ENCODE measurements at regions not wholly inside any gene's neighbourhood (a gene's known extent, or its start where the extent isn't known, plus 50 kb on each side); places are given as distances from the start of the nearest gene placed in this dataset.
"Not testable (repeated sequence)": the region's sequence is repeated elsewhere in the genome, so short reads cannot be mapped to it uniquely, and the experiment has no call there.

- no peak for TF ChIP-seq SPI1 (IDR thresholded peaks at IDR 0.05; ENCODE audit: borderline replicate concordance, low read depth)
- TF ChIP-seq GABPA (IDR thresholded peaks at IDR 0.05; ENCODE audit: low read depth) = no peak
- TF ChIP-seq POLR2AphosphoS5 (IDR thresholded peaks at IDR 0.05; ENCODE audit: low read depth) = no peak
- TF ChIP-seq REST (IDR thresholded peaks at IDR 0.05; ENCODE audit: insufficient replicate concordance, low read depth) = no peak
- no peak for TF ChIP-seq CTCF (IDR thresholded peaks at IDR 0.05; ENCODE audit: insufficient read depth, low read length)
- DNase-seq (ENCODE audit: low read depth in 1 of 2, low spot score in 1 of 2) = no peak
These were observed 334.9 kb downstream of the RFPL4B start for GRCh38 chr6:112682071-112682470.

GRCh38 chr6:112683106-112683505 lies 336.0 kb downstream of the RFPL4B start:
- H3K27me3 ChIP-seq (ENCODE audit: insufficient read depth, poor library complexity, severe bottlenecking) = no peaks in the 10 kb centered on the region
- TF ChIP-seq REST (IDR thresholded peaks at IDR 0.05; ENCODE audit: insufficient replicate concordance, low read depth) (no peak), CTCF (IDR thresholded peaks at IDR 0.05; ENCODE audit: insufficient read depth, low read length) (no peak), SPI1 (IDR thresholded peaks at IDR 0.05; ENCODE audit: borderline replicate concordance, low read depth) (no peak), GABPA (IDR thresholded peaks at IDR 0.05; ENCODE audit: low read depth) (no peak), POLR2AphosphoS5 (IDR thresholded peaks at IDR 0.05; ENCODE audit: low read depth) (no peak)
- no peak overlapping the region for H3K4me3 ChIP-seq (replicated peaks; ENCODE audit: insufficient read depth, low read length)
- DNase-seq (ENCODE audit: low read depth in 1 of 2, low spot score in 1 of 2) = no peak
- H3K27ac ChIP-seq (replicated peaks) = no peak overlapping the region

More at GRCh38 chr6:112682071-112682470, 334.9 kb downstream of the RFPL4B start:
- Histone ChIP-seq H3K4me3 (replicated peaks; ENCODE audit: insufficient read depth, low read length) (no peak overlapping the region), H3K27ac (replicated peaks) (no peak overlapping the region), H3K27me3 (ENCODE audit: insufficient read depth, poor library complexity, severe bottlenecking) (no peaks in the 10 kb centered on the region)

GRCh38 chr6:112683926-112684325 lies 336.8 kb downstream of the RFPL4B start:
- Histone ChIP-seq H3K4me3 (replicated peaks; ENCODE audit: insufficient read depth, low read length) (no peak overlapping the region), H3K27ac (replicated peaks) (no peak overlapping the region), H3K27me3 (ENCODE audit: insufficient read depth, poor library complexity, severe bottlenecking) (no peaks in the 10 kb centered on the region)
- TF ChIP-seq GABPA (IDR thresholded peaks at IDR 0.05; ENCODE audit: low read depth) (no peak), CTCF (IDR thresholded peaks at IDR 0.05; ENCODE audit: insufficient read depth, low read length) (no peak), SPI1 (IDR thresholded peaks at IDR 0.05; ENCODE audit: borderline replicate concordance, low read depth) (no peak), REST (IDR thresholded peaks at IDR 0.05; ENCODE audit: insufficient replicate concordance, low read depth) (no peak), POLR2AphosphoS5 (IDR thresholded peaks at IDR 0.05; ENCODE audit: low read depth) (no peak)
- no peak for DNase-seq (ENCODE audit: low read depth in 1 of 2, low spot score in 1 of 2)

- not testable (repeated sequence) for DNase-seq (ENCODE audit: low read depth in 1 of 2, low spot score in 1 of 2); H3K27me3 ChIP-seq (ENCODE audit: insufficient read depth, poor library complexity, severe bottlenecking); H3K4me3 ChIP-seq (replicated peaks; ENCODE audit: insufficient read depth, low read length); H3K27ac ChIP-seq (replicated peaks)
These were observed 338.5 kb downstream of the RFPL4B start for GRCh38 chr6:112685521-112686220.

GRCh38 chr6:112688487-112689165 lies 341.5 kb downstream of the RFPL4B start:
- H3K27ac ChIP-seq (replicated peaks); DNase-seq (ENCODE audit: low read depth in 1 of 2, low spot score in 1 of 2); H3K4me3 ChIP-seq (replicated peaks; ENCODE audit: insufficient read depth, low read length); H3K27me3 ChIP-seq (ENCODE audit: insufficient read depth, poor library complexity, severe bottlenecking): not testable (repeated sequence)
